ENCODE measurements at regions not wholly inside any gene's neighbourhood (a gene's known extent, or its start where the extent isn't known, plus 50 kb on each side); places are given as distances from the start of the nearest gene placed in this dataset.

DNA sequence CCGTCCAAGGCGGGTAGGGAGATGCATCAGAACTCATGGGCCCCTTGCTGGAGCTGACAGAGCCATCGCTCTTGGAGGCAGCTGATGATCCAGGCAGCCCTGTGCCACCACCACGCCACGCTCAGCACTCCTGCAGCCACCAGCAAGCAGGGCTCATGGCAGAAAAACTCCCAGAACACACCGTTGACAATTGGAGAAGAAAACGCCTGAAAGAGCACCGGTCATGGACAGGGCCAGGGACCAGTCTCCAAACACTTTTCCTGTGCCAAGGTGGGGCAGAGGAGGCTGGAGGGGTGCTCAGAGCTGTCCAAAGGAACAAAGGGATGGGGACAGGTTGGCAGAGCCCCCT lies 132.2 kb downstream of the FOXL1 start:
- TF ChIP-seq, protein P1, sequence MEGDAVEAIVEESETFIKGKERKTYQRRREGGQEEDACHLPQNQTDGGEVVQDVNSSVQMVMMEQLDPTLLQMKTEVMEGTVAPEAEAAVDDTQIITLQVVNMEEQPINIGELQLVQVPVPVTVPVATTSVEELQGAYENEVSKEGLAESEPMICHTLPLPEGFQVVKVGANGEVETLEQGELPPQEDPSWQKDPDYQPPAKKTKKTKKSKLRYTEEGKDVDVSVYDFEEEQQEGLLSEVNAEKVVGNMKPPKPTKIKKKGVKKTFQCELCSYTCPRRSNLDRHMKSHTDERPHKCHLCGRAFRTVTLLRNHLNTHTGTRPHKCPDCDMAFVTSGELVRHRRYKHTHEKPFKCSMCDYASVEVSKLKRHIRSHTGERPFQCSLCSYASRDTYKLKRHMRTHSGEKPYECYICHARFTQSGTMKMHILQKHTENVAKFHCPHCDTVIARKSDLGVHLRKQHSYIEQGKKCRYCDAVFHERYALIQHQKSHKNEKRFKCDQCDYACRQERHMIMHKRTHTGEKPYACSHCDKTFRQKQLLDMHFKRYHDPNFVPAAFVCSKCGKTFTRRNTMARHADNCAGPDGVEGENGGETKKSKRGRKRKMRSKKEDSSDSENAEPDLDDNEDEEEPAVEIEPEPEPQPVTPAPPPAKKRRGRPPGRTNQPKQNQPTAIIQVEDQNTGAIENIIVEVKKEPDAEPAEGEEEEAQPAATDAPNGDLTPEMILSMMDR (IDR thresholded peaks at IDR 0.05): no peak
- TF ChIP-seq, protein P2, sequence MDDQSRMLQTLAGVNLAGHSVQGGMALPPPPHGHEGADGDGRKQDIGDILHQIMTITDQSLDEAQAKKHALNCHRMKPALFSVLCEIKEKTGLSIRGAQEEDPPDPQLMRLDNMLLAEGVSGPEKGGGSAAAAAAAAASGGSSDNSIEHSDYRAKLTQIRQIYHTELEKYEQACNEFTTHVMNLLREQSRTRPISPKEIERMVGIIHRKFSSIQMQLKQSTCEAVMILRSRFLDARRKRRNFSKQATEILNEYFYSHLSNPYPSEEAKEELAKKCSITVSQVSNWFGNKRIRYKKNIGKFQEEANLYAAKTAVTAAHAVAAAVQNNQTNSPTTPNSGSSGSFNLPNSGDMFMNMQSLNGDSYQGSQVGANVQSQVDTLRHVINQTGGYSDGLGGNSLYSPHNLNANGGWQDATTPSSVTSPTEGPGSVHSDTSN (IDR thresholded peaks at IDR 0.05): no peak
- TF ChIP-seq FOSL2 (IDR thresholded peaks at IDR 0.05) (no peak), FOSL2 (CRISPR knock-in tag; IDR thresholded peaks at IDR 0.05) (no peak), MAX (IDR thresholded peaks at IDR 0.05) (no peak), POLR2A (IDR thresholded peaks at IDR 0.05; ENCODE audit: low read length) (no peak), NR3C1 (IDR thresholded peaks at IDR 0.05) (no peak), MAZ (IDR thresholded peaks at IDR 0.05; ENCODE audit: borderline replicate concordance, low read depth, low read length) (no peak), BHLHE40 (IDR thresholded peaks at IDR 0.05; ENCODE audit: low read depth, low read length) (no peak), JUN (IDR thresholded peaks at IDR 0.05) (no peak), CEBPB (IDR thresholded peaks at IDR 0.05) (no peak), EP300 (IDR thresholded peaks at IDR 0.05) (no peak), NPAS2 (CRISPR knock-in tag; IDR thresholded peaks at IDR 0.05; ENCODE audit: borderline replicate concordance) (no peak), KDM5A (IDR thresholded peaks at IDR 0.05) (no peak)
- TF ChIP-seq, protein P3, sequence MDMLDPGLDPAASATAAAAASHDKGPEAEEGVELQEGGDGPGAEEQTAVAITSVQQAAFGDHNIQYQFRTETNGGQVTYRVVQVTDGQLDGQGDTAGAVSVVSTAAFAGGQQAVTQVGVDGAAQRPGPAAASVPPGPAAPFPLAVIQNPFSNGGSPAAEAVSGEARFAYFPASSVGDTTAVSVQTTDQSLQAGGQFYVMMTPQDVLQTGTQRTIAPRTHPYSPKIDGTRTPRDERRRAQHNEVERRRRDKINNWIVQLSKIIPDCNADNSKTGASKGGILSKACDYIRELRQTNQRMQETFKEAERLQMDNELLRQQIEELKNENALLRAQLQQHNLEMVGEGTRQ (IDR thresholded peaks at IDR 0.05): no peak

All from A549 (cell line).